ENCODE measurements at regions not wholly inside any gene's neighbourhood (a gene's known extent, or its start where the extent isn't known, plus 50 kb on each side); places are given as distances from the start of the nearest gene placed in this dataset.

DNA sequence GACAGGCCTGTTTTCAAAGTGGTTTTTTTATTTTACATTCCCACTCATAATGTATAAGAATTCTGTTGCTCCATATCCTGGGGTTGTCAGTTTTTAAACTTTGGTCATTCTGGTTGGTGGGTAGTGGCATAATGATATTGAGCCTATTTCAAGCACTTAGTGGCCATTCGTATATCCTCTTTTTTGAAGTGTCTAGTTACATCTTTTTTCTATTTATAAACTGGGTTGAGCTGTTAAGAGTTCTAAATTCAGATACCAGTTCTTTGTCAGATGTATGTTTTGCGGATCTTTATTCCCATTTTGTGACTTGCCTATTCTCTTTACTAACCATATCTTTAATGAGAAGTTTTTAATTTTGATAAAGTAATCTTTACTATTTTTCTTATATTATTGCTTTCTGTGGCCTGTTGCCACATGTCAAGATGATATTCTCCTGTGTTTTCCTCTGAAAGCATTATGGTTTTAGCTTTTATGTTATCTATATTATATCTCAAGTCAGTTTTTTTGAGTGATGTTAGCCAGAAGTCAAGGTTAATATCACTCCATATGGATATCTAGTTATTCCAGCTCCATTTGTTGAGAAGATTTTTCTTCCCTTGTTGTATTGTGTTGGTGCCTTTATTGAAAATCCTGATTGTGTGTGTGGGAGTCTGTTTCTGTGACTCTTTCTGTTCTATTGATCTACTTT is 110.9 kb downstream of the FHIP1A start:
- TF ChIP-seq SOX6 (IDR thresholded peaks at IDR 0.05) = no peak
- TF ChIP-seq CBX2 (IDR thresholded peaks at IDR 0.05; ENCODE audit: insufficient read depth, low read length, poor library complexity, severe bottlenecking) = no peak
- TF ChIP-seq, protein P1, sequence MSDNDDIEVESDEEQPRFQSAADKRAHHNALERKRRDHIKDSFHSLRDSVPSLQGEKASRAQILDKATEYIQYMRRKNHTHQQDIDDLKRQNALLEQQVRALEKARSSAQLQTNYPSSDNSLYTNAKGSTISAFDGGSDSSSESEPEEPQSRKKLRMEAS (CRISPR knock-in tag; IDR thresholded peaks at IDR 0.05) = no peak
- no peak for TF ChIP-seq ZNF239 (CRISPR knock-in tag; IDR thresholded peaks at IDR 0.05)
- TF ChIP-seq, protein P2, sequence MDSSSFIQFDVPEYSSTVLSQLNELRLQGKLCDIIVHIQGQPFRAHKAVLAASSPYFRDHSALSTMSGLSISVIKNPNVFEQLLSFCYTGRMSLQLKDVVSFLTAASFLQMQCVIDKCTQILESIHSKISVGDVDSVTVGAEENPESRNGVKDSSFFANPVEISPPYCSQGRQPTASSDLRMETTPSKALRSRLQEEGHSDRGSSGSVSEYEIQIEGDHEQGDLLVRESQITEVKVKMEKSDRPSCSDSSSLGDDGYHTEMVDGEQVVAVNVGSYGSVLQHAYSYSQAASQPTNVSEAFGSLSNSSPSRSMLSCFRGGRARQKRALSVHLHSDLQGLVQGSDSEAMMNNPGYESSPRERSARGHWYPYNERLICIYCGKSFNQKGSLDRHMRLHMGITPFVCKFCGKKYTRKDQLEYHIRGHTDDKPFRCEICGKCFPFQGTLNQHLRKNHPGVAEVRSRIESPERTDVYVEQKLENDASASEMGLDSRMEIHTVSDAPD (CRISPR knock-in tag; IDR thresholded peaks at IDR 0.05) = no peak
- TF ChIP-seq, protein P3, sequence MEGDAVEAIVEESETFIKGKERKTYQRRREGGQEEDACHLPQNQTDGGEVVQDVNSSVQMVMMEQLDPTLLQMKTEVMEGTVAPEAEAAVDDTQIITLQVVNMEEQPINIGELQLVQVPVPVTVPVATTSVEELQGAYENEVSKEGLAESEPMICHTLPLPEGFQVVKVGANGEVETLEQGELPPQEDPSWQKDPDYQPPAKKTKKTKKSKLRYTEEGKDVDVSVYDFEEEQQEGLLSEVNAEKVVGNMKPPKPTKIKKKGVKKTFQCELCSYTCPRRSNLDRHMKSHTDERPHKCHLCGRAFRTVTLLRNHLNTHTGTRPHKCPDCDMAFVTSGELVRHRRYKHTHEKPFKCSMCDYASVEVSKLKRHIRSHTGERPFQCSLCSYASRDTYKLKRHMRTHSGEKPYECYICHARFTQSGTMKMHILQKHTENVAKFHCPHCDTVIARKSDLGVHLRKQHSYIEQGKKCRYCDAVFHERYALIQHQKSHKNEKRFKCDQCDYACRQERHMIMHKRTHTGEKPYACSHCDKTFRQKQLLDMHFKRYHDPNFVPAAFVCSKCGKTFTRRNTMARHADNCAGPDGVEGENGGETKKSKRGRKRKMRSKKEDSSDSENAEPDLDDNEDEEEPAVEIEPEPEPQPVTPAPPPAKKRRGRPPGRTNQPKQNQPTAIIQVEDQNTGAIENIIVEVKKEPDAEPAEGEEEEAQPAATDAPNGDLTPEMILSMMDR (IDR thresholded peaks at IDR 0.05 in 2 of 3, conservative IDR thresholded peaks at IDR 0.05 in 1 of 3; ENCODE audit: insufficient read depth in 2 of 3, low read depth in 1 of 3, low read length in 3 of 3) = no peak
